GM23338 (cell line): ENCODE measurements at regions not wholly inside any gene's neighbourhood (a gene's known extent, or its start where the extent isn't known, plus 50 kb on each side); places are given as distances from the start of the nearest gene placed in this dataset.

Experiments used
- ATAC-seq: fragments of 200-7000 bp; cut with Tn5 transposase; 3 replicates; pipeline ENCODE4 v1.9.1; 2020
- DNase-seq: peaks from one replicate; pipeline ENCODE4 v3.0.0-alpha.2; 2015; ENCODE audit warnings: low spot score
- H2AFZ ChIP-seq: fragments of 200-600 bp; sonication (generic); 2 replicates; pipeline ENCODE4 v1.8.0; 2016; ENCODE audit warnings: antibody characterized with exemption, mild to moderate bottlenecking, moderate library complexity
- H3F3A ChIP-seq: fragments of 200-600 bp; sonication (generic); replicated peaks from 2 replicates; pipeline ENCODE4 v1.8.0; 2017; ENCODE audit warnings: antibody characterized with exemption, mixed run types, low read depth
- H3K27ac ChIP-seq: fragments of 200-600 bp; sonication (generic); 2 replicates; pipeline ENCODE4 v1.6.1; 2016; ENCODE audit warnings: low read depth
- H3K27me3 ChIP-seq: fragments of 200-600 bp; sonication (generic); 2 replicates; pipeline ENCODE4 v1.8.0; 2016; ENCODE audit warnings: mild to moderate bottlenecking, mixed run types, moderate library complexity; ENCODE audit not compliant: insufficient read depth
- H3K36me3 ChIP-seq: fragments of 200-600 bp; sonication (generic); 2 replicates; pipeline ENCODE4 v1.8.0; 2016; ENCODE audit warnings: mild to moderate bottlenecking; ENCODE audit not compliant: insufficient read depth
- H3K4me1 ChIP-seq: fragments of 200-600 bp; sonication (generic); 2 replicates; pipeline ENCODE4 v1.8.0; 2016; ENCODE audit warnings: mild to moderate bottlenecking, moderate library complexity; ENCODE audit not compliant: insufficient read depth
- H3K4me2 ChIP-seq: fragments of 200-600 bp; sonication (generic); 2 replicates; pipeline ENCODE4 v1.7.1; 2017; ENCODE audit warnings: mixed run types
- H3K4me3 ChIP-seq: fragments of 200-600 bp; sonication (generic); 2 replicates; pipeline ENCODE4 v1.6.1; 2016; ENCODE audit warnings: mixed run types
- H3K79me2 ChIP-seq: fragments of 200-600 bp; sonication (generic); replicated peaks from 2 replicates; pipeline ENCODE4 v1.8.0; 2017; ENCODE audit warnings: mild to moderate bottlenecking; ENCODE audit not compliant: insufficient read depth
- H3K9me2 ChIP-seq: fragments of 200-600 bp; sonication (generic); 2 replicates; pipeline ENCODE4 v1.8.0; 2017; ENCODE audit not compliant: insufficient read depth
- H4K20me1 ChIP-seq: fragments of 200-600 bp; sonication (generic); replicated peaks from 2 replicates; pipeline ENCODE4 v1.8.0; 2017; ENCODE audit warnings: mild to moderate bottlenecking; ENCODE audit not compliant: insufficient read depth
- H3K27ac Mint-ChIP-seq: 2 replicates; pipeline ENCODE4 v1.8.0; 2020; ENCODE audit warnings: inconsistent platforms, mild to moderate bottlenecking, moderate library complexity, mixed read lengths
- H3K27me3 Mint-ChIP-seq: 3 replicates; pipeline ENCODE4 v1.8.0; 2022; ENCODE audit warnings: low read depth, mild to moderate bottlenecking, moderate library complexity, mixed read lengths, inconsistent platforms; ENCODE audit not compliant: insufficient read depth, poor library complexity
- H3K36me3 Mint-ChIP-seq: 3 replicates; pipeline ENCODE4 v1.8.0; 2021; ENCODE audit warnings: low read depth, mild to moderate bottlenecking, inconsistent platforms, moderate library complexity, mixed read lengths
- H3K4me1 Mint-ChIP-seq: 3 replicates; pipeline ENCODE4 v1.8.0; 2020; ENCODE audit warnings: mild to moderate bottlenecking, inconsistent platforms, mixed read lengths
- H3K4me3 Mint-ChIP-seq: 3 replicates; pipeline ENCODE4 v1.8.0; 2021; ENCODE audit warnings: moderate library complexity, mild to moderate bottlenecking, inconsistent platforms, mixed read lengths
- H3K9me3 Mint-ChIP-seq: 3 replicates; pipeline ENCODE4 v1.8.0; 2020; ENCODE audit warnings: moderate library complexity, mild to moderate bottlenecking, inconsistent platforms, mixed read lengths
- CREB1 ChIP-seq: fragments of 250-450 bp; sonication (Bioruptor Pico); IDR thresholded peaks from 2 replicates; pipeline ENCODE4 v1.5.0; 2020; ENCODE audit warnings: low read depth, mild to moderate bottlenecking, moderate library complexity
- EZH2 ChIP-seq: fragments of 200-600 bp; sonication (generic); IDR thresholded peaks from one replicate; pipeline ENCODE4 v1.8.0; 2017; ENCODE audit warnings: antibody characterized with exemption, mild to moderate bottlenecking, low read depth; ENCODE audit not compliant: unreplicated experiment
- JUNB ChIP-seq: IDR thresholded peaks from one replicate; pipeline ENCODE4 v1.6.1; 2016; ENCODE audit warnings: antibody characterized with exemption; ENCODE audit not compliant: unreplicated experiment
- NANOG ChIP-seq: IDR thresholded peaks from 2 replicates; pipeline ENCODE4 v1.6.1; 2016; ENCODE audit warnings: antibody characterized with exemption, borderline replicate concordance
- POLR2AphosphoS5 ChIP-seq: IDR thresholded peaks from 2 replicates; pipeline ENCODE4 v1.6.1; 2016; ENCODE audit warnings: antibody characterized with exemption, low read depth
- STAT1 ChIP-seq: IDR thresholded peaks from one replicate; pipeline ENCODE4 v1.6.1; 2016; ENCODE audit warnings: antibody characterized with exemption; ENCODE audit not compliant: unreplicated experiment
- ZNF114 ChIP-seq: fragments of 250-450 bp; sonication (Bioruptor Pico); IDR thresholded peaks from 2 replicates; pipeline ENCODE4 v1.5.0; 2020; ENCODE audit warnings: mild to moderate bottlenecking, moderate library complexity
- ZNF331 ChIP-seq: fragments of 250-450 bp; sonication (Bioruptor Pico); IDR thresholded peaks from 2 replicates; pipeline ENCODE4 v1.5.0; 2020; ENCODE audit warnings: low read depth, mild to moderate bottlenecking, moderate library complexity
- TF ChIP-seq, protein P1 (sequence below): IDR thresholded peaks from one replicate; pipeline ENCODE4 v1.6.1; 2018; ENCODE audit warnings: antibody characterized with exemption; ENCODE audit not compliant: unreplicated experiment
- TF ChIP-seq, protein P2 (sequence below): IDR thresholded peaks from 2 replicates; pipeline ENCODE4 v1.6.1; 2016; ENCODE audit warnings: antibody characterized with exemption
- TF ChIP-seq, protein P3 (sequence below), 2 experiments: fragments of 200-600 bp in 1 of 2; sonication (generic) in 1 of 2; conservative IDR thresholded peaks; 2 replicates each; pipeline versions ENCODE4 v1.5.1 to v1.6.1; 2016 to 2017; ENCODE audit warnings: antibody characterized with exemption in 2 of 2, low read depth in 2 of 2, mild to moderate bottlenecking in 2 of 2, moderate library complexity in 1 of 2

DNA sequence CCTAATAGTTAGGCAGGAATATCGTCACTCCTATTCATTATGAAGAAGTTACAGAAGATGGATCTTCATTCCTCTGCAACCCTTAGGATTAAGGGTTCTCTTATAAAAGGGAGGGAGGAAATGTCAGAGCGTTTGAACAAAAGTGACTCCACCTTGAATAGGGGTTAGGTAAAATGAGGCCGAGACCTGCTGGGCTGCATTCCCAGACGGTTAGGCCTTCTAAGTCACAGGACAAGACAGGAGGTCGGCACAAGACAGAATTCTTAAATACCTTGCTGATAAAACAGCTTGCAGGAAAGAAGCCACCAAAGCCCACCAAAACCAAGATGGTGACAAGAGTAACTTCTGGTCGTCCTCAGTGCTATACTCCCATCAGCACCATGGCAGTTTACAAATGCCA lies 147.6 kb downstream of the CDCA7 start (continued):
- TF ChIP-seq, protein P1, sequence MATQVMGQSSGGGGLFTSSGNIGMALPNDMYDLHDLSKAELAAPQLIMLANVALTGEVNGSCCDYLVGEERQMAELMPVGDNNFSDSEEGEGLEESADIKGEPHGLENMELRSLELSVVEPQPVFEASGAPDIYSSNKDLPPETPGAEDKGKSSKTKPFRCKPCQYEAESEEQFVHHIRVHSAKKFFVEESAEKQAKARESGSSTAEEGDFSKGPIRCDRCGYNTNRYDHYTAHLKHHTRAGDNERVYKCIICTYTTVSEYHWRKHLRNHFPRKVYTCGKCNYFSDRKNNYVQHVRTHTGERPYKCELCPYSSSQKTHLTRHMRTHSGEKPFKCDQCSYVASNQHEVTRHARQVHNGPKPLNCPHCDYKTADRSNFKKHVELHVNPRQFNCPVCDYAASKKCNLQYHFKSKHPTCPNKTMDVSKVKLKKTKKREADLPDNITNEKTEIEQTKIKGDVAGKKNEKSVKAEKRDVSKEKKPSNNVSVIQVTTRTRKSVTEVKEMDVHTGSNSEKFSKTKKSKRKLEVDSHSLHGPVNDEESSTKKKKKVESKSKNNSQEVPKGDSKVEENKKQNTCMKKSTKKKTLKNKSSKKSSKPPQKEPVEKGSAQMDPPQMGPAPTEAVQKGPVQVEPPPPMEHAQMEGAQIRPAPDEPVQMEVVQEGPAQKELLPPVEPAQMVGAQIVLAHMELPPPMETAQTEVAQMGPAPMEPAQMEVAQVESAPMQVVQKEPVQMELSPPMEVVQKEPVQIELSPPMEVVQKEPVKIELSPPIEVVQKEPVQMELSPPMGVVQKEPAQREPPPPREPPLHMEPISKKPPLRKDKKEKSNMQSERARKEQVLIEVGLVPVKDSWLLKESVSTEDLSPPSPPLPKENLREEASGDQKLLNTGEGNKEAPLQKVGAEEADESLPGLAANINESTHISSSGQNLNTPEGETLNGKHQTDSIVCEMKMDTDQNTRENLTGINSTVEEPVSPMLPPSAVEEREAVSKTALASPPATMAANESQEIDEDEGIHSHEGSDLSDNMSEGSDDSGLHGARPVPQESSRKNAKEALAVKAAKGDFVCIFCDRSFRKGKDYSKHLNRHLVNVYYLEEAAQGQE, result no peak
- TF ChIP-seq NANOG, result no peak
- no peak for TF ChIP-seq CREB1 (CRISPR knock-in tag)
- TF ChIP-seq, protein P2, sequence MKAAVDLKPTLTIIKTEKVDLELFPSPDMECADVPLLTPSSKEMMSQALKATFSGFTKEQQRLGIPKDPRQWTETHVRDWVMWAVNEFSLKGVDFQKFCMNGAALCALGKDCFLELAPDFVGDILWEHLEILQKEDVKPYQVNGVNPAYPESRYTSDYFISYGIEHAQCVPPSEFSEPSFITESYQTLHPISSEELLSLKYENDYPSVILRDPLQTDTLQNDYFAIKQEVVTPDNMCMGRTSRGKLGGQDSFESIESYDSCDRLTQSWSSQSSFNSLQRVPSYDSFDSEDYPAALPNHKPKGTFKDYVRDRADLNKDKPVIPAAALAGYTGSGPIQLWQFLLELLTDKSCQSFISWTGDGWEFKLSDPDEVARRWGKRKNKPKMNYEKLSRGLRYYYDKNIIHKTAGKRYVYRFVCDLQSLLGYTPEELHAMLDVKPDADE, result no peak

DNA sequence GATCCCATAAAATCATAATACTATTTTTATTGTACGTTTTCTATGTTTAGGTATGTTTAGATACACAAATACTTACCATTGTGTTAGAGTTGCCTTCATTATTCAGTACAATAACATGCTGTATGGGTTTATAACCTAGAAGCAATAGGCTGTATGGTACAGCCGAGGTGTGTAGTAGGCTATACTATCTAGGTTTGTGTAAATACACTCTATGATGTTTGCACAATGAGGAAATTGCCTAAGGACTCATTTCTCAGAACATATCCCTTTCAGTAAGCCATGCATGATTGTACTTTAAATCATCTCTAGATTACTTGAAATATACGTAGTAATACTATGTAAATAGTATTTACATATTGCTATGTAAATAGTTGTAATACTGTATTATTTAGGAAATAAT lies 156.7 kb downstream of the CDCA7 start:
- H3K4me3 ChIP-seq, result no peak overlapping the region
- no peaks in the 10 kb centered on the region for H3K4me1 ChIP-seq
- Mint-ChIP-seq H3K36me3 (no peaks in the 10 kb centered on the region), H3K4me3 (no peak overlapping the region), H3K9me3 (no peaks in the 10 kb centered on the region), H3K27ac (no peak overlapping the region), H3K27me3 (no peaks in the 10 kb centered on the region), H3K4me1 (peaks cover 3% of the 10 kb centered on the region; the same call in 1 of the 3 replicates)
- no peaks in the 10 kb centered on the region for H4K20me1 ChIP-seq
- ATAC-seq, result no peak
- no peak overlapping the region for H3K4me2 ChIP-seq
- H3K27me3 ChIP-seq, result no peaks in the 10 kb centered on the region
- H2AFZ ChIP-seq, result no peak overlapping the region
- no peaks in the 10 kb centered on the region for H3K79me2 ChIP-seq
- no peak overlapping the region for H3K27ac ChIP-seq
- no peak for DNase-seq
- no peaks in the 10 kb centered on the region for H3F3A ChIP-seq
- H3K36me3 ChIP-seq, result no peaks in the 10 kb centered on the region
- H3K9me2 ChIP-seq, result peaks cover 3% of the 10 kb centered on the region; the same call in 1 of the 2 replicates
- TF ChIP-seq, protein P2, result no peak
- TF ChIP-seq JUNB, result no peak
- TF ChIP-seq, protein P3, sequence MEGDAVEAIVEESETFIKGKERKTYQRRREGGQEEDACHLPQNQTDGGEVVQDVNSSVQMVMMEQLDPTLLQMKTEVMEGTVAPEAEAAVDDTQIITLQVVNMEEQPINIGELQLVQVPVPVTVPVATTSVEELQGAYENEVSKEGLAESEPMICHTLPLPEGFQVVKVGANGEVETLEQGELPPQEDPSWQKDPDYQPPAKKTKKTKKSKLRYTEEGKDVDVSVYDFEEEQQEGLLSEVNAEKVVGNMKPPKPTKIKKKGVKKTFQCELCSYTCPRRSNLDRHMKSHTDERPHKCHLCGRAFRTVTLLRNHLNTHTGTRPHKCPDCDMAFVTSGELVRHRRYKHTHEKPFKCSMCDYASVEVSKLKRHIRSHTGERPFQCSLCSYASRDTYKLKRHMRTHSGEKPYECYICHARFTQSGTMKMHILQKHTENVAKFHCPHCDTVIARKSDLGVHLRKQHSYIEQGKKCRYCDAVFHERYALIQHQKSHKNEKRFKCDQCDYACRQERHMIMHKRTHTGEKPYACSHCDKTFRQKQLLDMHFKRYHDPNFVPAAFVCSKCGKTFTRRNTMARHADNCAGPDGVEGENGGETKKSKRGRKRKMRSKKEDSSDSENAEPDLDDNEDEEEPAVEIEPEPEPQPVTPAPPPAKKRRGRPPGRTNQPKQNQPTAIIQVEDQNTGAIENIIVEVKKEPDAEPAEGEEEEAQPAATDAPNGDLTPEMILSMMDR (conservative IDR thresholded peaks at IDR 0.05; ENCODE audit: low read depth in 2 of 2), result no peak
- no peak for TF ChIP-seq EZH2
- TF ChIP-seq ZNF331 (CRISPR knock-in tag), result no peak
- no peak for TF ChIP-seq STAT1
- TF ChIP-seq, protein P1, result no peak
- no peak for TF ChIP-seq ZNF114 (CRISPR knock-in tag)
- TF ChIP-seq POLR2AphosphoS5, result no peak
- TF ChIP-seq NANOG, result no peak
